Nephron progenitor cell (in vitro differentiated cells): ENCODE measurements at regions not wholly inside any gene's neighbourhood (a gene's known extent, or its start where the extent isn't known, plus 50 kb on each side); places are given as distances from the start of the nearest gene placed in this dataset.
A peak's percentile ranks its signal among the peaks of the same experiment; 100 is the strongest.

Experiments used
- DNase-seq: peaks from one replicate; pipeline ENCODE4 v3.0.0; 2021
- H3K27ac Mint-ChIP-seq: 2 replicates; pipeline ENCODE4 v1.8.0; 2021; ENCODE audit warnings: mild to moderate bottlenecking, moderate library complexity, mixed read lengths
- H3K27me3 Mint-ChIP-seq: 2 replicates; pipeline ENCODE4 v1.8.0; 2021; ENCODE audit warnings: mild to moderate bottlenecking, low read depth, mixed read lengths; ENCODE audit not compliant: poor library complexity
- H3K36me3 Mint-ChIP-seq: 2 replicates; pipeline ENCODE4 v1.8.0; 2021; ENCODE audit warnings: low read depth, mixed read lengths
- H3K4me1 Mint-ChIP-seq: 2 replicates; pipeline ENCODE4 v1.8.0; 2021; ENCODE audit warnings: mixed read lengths
- H3K4me3 Mint-ChIP-seq: 2 replicates; pipeline ENCODE4 v1.8.0; 2021; ENCODE audit warnings: mild to moderate bottlenecking, moderate library complexity, mixed read lengths
- H3K9me3 Mint-ChIP-seq: 2 replicates; pipeline ENCODE4 v1.8.0; 2021; ENCODE audit warnings: mild to moderate bottlenecking, moderate library complexity, mixed read lengths
- TF ChIP-seq, protein P1 (sequence below): fragments of 200-600 bp; sonication (generic); IDR thresholded peaks from 2 replicates; pipeline ENCODE4 v1.5.0; 2021; ENCODE audit warnings: antibody characterized with exemption

DNA sequence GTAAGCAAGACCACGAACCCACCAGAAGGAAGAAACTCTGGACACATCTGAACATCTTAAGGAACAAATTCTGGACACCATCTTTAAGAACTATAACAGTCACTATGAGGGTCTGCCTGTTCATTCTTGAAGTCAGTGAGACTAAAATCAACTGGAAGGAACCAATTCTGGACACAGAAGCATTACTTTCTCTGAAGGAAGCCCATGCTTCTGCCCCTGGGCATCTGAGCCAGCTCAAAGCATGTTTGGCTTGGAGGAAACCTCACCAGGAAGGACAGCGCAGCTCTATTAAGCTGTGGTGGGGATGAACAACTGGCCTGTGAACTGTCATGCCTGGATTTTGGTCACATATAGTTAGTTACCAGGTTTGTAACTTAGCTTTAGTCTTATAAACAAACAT, 132.4 kb upstream of the GDF10 start:
- DNase-seq: no peak
- Mint-ChIP-seq H3K4me1 (peaks cover 24% of the 10 kb centered on the region), H3K4me3 (no peak overlapping the region), H3K9me3 (peaks cover 47% of the 10 kb centered on the region), H3K27me3 (peaks cover 10% of the 10 kb centered on the region), H3K27ac (no peak overlapping the region), H3K36me3 (no peaks in the 10 kb centered on the region)
- TF ChIP-seq, protein P1, sequence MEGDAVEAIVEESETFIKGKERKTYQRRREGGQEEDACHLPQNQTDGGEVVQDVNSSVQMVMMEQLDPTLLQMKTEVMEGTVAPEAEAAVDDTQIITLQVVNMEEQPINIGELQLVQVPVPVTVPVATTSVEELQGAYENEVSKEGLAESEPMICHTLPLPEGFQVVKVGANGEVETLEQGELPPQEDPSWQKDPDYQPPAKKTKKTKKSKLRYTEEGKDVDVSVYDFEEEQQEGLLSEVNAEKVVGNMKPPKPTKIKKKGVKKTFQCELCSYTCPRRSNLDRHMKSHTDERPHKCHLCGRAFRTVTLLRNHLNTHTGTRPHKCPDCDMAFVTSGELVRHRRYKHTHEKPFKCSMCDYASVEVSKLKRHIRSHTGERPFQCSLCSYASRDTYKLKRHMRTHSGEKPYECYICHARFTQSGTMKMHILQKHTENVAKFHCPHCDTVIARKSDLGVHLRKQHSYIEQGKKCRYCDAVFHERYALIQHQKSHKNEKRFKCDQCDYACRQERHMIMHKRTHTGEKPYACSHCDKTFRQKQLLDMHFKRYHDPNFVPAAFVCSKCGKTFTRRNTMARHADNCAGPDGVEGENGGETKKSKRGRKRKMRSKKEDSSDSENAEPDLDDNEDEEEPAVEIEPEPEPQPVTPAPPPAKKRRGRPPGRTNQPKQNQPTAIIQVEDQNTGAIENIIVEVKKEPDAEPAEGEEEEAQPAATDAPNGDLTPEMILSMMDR: no peak

- peaks cover 9% of the 10 kb centered on the region for H3K27me3 Mint-ChIP-seq
- no peaks in the 10 kb centered on the region for H3K36me3 Mint-ChIP-seq
- peaks cover 47% of the 10 kb centered on the region for H3K9me3 Mint-ChIP-seq
- H3K4me1 Mint-ChIP-seq: peaks cover 43% of the 10 kb centered on the region
- TF ChIP-seq, protein P1: no peak
- no peak overlapping the region for H3K4me3 Mint-ChIP-seq
- H3K27ac Mint-ChIP-seq: no peak overlapping the region
- no peak for DNase-seq
Measured at GRCh38 chr10:47169581-47169980, 130.4 kb upstream of the GDF10 start.

DNA sequence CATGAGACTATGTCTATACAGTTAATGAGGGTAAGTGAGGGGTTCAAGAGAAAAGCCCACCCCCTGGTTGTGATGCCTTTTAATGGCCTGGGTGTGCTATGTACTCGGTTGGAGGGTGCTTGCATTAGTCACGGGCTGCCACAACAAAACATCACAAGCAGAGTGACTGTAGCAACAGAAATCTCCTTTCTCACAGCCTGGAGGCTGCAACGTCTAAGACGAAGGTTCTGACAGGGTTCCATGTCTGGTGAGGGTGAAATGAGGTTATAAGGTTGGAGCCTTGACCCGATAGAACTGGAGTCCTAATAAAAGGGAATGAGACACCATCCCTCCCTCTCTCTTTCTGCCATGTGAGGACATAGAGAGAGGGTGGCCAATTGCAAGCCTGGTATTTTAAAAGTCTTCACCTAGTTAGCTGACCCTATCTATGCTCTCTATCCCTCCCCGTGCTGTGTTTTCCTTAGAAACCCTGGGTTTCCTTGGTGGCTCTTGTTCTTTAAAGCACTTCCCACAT, 126.0 kb upstream of the GDF10 start:
- DNase-seq: no peak

DNA sequence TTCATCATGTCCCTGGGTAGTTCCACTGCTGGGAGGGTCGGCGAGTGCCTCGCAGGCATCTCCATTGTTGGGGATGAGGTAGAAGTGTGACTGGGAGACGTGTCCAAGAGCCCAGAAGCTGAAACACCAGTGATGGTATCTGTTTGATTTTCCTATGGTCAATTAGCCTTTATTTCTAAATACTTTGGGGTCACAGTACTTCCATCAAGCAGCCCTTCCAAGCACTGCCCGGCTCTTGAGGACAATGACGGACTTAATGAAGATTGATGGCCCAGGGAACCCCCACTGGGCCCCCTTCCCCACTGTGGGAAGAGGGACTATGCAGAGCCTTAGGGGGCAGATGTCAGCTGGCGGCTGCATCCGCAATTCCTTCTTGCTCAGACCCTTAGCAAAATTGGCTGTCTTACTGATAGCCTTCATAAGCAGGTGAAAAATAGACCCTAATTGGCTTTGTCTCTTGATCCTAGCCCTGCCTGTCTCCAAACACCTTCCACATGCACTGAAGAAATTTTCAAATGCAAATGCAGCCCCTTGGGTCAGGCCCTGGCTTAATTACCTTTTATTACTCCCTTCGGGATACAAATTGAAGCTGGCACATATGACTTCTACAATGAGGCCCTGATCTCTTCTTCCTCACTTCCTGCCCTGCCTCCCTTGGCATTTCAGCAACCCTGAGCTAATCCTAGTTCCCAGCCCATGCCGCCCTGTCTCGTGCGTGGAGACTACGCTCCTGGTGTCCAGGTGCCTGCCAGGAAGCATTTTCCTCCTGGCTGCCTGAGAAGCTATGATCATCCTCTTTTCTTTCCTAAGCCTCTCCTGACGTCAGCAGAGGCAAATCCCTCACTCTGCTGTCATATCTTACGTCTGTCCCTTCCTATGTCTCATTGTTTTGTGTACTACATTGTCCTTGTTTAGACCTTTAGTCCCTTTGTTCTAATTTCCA, 124.5 kb upstream of the GDF10 start:
- H3K36me3 Mint-ChIP-seq: no peaks in the 10 kb centered on the region
- H3K27me3 Mint-ChIP-seq: peaks cover 16% of the 10 kb centered on the region
- peak overlapping the region; percentile 52 for H3K4me3 Mint-ChIP-seq
- TF ChIP-seq, protein P1: no peak
- DNase-seq: peak; percentile 39
- peaks cover 46% of the 10 kb centered on the region for H3K4me1 Mint-ChIP-seq
- no peak overlapping the region for H3K27ac Mint-ChIP-seq
- peaks cover 12% of the 10 kb centered on the region for H3K9me3 Mint-ChIP-seq

More for the DNA sequence above, 126.0 kb upstream of the GDF10 start:
- peaks cover 27% of the 10 kb centered on the region for H3K9me3 Mint-ChIP-seq
- peaks cover 15% of the 10 kb centered on the region for H3K27me3 Mint-ChIP-seq
- H3K4me1 Mint-ChIP-seq: peaks cover 46% of the 10 kb centered on the region
- peak overlapping the region; percentile 79 for H3K27ac Mint-ChIP-seq
- H3K4me3 Mint-ChIP-seq: no peak overlapping the region
- TF ChIP-seq, protein P1: no peak
- no peaks in the 10 kb centered on the region for H3K36me3 Mint-ChIP-seq

- Mint-ChIP-seq H3K27me3 (peaks cover 11% of the 10 kb centered on the region), H3K4me1 (peaks cover 46% of the 10 kb centered on the region), H3K36me3 (no peaks in the 10 kb centered on the region), H3K9me3 (peaks cover 5% of the 10 kb centered on the region), H3K27ac (no peak overlapping the region), H3K4me3 (no peak overlapping the region)
- DNase-seq: no peak
- TF ChIP-seq, protein P1: no peak
Measured at GRCh38 chr10:47176206-47176902, 123.6 kb upstream of the GDF10 start.
